GM21529 (cell line): ENCODE measurements at regions not wholly inside any gene's neighbourhood (a gene's known extent, or its start where the extent isn't known, plus 50 kb on each side); places are given as distances from the start of the nearest gene placed in this dataset.

Experiments used
- ATAC-seq: cut with Tn5 transposase; IDR thresholded peaks from one replicate; pipeline ENCODE4 v1.9.1; 2021; ENCODE audit not compliant: unreplicated experiment

DNA sequence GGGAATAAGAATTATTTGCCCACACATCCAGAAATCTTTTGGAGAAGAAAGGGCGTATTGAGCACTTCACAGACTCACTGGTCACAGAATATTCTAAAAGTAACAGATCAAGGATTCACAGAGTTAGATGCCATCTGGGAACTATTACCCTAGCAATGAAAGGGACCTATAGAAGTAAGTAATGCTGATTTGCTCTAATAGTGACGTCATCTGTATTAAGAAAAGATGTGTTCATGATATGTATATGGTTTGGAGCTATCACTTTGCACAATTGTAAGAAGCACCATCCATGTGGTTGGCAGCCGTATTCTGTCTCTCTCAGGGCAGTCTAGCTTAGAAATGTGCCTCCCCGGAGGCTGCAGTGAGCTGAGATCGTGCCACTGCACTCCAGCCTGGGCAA lies 52.8 kb upstream of the SV2C start:
- no peak for ATAC-seq

DNA sequence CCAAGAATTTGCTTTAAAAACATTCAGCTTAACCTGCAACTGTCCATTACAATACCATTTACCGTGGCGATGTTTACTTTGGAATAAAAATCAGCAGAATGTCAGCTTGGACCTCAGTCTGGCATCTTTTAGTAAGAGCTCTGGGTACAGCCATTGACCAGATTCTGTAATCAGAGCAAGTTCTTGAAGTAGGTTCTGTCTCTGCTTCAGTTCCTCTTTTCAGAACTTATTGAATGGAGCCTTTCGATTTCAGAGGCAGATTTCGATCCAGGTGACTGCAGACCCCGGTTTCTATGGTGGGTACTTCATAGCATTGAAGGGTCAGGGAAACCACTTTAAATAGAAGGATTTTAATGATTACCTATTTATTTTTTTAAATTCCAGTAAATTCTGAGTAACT lies 53.4 kb upstream of the SV2C start:
- ATAC-seq, result no peak

DNA sequence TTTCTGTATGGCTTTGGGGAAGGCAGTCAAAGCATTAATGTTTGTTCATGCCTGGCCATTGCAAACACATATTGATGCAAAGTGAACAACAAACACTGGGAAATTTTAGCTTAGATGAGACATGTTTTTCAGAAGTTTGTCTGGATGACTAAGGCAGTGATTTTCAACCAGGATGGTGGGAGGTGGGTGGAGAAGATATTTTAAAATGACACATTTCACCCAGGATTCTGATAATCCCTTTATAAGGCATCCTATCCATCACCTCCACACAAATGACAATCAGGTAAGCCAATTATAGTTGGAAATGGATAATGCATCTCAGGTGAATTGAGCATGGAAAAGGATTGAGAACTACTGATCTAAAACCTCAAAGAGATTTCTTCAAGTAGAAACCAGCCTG lies 57.4 kb upstream of the SV2C start:
- no peak for ATAC-seq

DNA sequence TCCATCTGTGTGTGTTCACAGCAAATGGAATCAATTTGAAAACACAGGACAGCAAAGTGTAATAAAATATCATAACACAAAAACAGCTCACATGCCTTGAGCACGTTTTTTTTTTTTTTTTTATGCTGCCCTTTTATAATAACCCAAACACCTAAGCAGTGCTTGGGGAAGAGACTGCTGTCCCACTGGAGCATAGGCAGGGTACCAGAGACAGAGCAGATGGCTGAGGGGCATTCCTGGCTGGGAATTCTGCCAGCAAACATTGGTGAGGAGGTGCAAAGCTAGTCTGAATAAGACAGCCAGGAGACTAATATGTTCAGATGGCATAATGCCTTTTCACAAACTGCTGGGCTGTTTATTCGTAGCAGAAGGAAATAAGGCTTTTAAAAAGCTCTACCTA lies 58.1 kb upstream of the SV2C start:
- no peak for ATAC-seq

DNA sequence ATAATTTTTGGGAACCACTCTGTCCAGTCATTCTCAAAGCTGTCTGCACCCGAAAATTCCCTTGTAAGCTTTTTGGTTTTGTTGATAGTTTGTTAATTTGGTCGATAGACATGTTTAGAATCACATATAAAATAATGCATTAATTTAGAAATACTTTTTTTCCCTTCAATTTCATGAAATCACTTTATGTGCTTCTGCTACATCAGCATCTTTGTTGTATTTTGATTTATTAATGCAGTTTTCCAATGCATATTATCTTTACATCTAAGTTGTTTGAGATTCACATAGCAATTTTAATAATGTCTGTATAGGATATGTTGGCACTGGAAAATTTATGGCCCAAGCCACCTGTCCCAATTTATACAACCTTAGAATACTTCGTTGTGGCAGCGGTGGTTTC lies 60.6 kb upstream of the SV2C start:
- no peak for ATAC-seq

DNA sequence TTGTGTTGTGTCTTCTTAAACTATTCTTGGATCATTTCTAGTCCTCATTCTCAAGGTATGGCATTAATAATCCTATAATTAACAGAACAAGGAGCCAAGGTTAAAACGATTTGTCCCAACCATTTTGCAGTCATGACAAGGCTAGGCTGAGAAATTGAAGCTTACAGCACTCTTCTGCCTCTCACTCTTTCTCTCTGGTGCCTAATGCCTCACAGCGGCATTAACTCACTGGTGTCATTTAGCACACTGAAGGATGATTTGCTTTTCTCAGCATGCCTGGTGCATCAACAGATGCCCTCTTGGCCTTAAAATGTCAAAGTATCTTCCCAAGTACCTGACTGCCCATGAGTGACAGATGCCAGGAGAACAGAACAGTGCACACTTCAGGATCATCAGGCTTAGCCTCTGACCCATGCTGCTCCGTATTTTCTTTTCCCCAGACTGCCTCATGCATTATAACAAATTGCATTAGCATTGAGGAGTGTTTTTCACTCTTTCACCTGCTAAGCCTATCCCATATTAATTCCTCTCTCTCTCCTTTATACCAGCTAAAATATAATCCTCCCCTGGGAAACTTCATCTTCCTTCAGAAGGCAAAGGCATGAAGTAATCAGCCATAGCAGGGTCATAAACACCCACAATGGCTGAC lies 61.1 kb upstream of the SV2C start:
- no peak for ATAC-seq

DNA sequence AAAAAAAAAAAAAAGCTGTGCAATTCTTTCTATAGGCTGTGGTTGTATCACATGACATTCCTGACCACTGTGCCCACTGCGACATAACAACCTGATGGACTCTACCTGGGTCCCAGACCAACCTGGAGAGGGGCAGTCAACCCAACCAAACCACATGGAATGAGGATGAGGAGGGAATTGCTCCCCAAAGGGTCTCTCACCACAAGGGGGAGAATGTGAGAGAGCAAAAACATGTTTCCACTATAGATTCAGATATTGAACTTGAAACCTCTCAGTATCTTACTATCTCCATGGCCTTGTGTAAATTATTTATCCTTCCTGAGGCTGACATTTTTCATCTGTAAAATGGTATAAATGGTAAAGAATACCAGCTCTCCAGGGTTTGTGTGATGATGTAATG lies 66.9 kb upstream of the SV2C start:
- no peak for ATAC-seq

DNA sequence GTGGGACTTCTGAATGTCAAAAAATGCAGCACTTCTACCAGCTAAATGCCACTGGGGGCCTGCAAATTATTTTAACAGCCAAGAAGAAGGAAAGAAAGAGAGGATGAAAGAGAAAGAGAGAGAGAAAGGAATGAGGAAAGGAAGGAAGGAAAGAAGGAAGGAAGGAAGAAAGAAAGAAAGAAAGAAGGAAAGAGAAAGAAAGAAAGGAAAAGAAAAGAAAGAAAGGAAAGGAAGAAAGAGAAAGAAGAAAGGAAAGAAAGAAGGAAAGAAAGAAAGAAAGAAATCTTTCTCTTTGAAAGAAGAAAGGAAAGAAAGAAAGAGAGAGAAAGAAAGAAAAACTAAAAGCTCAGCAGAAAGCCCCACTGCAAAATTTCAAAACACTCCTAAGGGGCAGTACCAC lies 69.2 kb upstream of the SV2C start:
- no peak for ATAC-seq

DNA sequence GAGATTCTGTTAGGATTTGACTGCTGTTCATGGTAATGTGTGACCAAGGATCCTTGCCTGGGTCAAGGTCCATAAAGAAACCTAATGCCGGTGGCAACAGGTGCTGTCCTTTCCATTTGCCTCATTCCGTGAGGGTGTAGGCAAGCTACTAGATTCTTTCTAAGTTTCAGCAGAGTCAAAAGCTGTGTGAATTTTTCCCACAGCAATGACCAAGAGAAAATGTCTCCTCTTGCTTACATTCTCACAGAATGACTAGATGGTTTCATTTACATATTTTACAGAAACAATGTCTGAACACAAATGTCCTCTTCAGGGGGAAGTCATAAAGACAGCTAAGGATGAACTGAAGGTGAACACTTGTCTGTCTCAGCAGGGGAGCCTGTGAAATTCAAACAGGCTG lies 75.3 kb upstream of the SV2C start:
- ATAC-seq, result no peak

DNA sequence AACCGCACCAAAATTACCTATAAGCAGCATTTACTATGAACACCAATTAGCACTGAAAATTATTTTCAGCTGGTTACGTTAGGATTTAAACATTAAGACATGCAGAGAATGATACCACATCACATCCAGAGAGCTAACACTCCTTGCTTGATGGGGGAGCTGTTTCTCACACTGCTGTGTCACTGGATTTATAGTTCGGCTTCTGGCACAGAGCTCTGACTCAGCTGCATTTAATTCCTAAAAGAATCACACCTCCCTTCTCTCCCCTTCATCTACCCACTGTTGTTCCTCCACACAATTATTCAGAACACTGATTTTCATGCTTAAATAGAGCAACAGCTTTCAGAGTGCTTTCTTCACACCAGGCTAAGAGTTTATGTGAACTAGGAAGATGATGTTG lies 82.6 kb upstream of the SV2C start:
- ATAC-seq, result no peak

DNA sequence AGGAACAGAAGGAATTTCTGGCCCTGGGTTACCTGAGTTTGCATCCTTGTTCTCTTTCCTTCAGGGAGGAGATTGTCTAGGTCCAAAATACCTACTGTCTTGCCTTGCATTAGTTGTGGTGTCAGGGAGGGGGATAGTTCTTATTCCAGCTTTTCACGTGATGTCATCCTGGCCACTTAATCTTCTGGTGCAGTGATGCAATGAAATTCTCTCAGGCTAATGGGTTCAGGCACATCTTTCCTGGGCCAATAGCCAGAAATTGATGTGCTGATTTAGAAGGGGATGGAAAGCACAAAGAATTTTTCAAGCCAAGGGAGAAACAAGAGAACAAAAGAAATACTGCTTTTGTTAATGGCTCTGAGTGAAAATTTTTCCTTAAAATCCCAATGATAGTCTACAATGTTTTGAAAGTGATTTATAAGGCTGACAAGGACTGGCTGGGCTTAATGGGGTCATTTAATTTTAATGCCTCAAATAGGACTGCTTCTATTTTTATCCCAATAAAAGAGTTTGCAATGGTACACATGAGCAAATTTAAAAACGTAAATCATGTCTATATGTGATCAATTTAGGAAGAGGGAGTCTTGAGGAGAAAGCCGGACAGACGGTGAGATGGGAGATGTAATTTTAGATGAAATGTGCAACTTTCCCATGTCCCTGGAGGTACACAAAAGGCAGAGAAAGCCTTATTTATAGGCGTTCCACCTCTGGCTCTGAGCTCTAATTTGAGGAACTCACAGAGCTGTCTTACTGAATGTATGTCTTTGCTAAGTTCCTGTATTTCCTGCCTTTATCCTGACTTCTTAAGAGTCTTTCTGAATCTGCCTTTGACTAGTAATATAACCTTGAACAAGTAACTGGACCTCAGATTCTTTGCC lies 89.3 kb upstream of the SV2C start:
- no peak for ATAC-seq

DNA sequence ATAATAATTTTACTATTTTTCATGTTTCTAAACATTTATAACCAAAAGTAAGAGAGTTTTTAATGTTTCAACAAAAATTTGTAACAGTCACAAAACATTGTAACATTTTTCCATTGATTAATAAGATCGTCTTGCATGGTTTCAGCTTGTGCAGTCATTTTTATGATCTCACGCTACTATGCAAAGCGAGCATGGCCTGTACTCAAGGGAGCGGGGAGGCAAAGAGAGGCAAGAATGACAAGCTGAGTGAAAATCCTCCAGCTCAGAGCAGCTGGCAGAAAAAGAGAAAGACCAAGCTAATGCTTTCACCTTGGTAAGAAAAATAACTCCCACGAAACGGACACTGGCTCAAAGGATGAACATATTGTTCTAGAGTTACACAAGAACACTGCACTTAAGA lies 90.0 kb upstream of the SV2C start:
- ATAC-seq, result peak; percentile 44

DNA sequence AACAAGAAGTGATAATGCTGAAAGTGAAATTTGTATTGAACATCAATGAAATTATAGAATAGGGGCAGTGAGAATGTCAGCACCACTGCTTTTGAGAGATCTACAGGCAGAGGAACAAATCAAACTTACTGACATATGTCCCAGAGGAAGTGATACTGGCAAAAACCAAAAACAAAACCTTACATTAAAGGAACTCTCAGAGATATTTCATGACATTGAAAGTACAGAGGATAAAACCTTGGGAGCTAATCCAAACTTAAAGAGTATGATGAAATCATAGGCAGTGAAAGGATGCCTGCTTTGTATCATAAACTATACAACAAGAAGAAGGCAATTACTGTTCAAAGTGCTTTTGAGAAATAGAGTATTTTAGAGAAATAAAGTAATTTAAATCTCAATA lies 90.4 kb upstream of the SV2C start:
- no peak for ATAC-seq

DNA sequence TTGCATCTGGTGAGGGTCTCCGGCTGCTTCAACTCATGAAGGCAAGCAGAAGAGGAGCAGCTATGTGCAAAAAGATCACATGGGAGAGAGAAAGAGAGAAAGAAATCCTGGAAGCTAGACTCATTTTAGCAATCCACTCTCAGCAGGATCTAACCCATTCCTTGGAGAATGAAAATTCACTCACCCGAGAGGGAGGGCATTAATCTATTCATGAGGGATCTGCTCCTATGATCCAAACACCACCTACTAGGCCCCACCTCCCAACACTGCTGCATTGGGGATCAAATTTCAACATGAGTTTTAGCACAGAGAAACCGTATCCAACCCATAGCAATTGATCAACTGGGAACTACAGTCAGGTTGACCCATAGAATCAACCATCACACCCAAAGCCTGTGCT lies 98.1 kb upstream of the SV2C start:
- no peak for ATAC-seq

DNA sequence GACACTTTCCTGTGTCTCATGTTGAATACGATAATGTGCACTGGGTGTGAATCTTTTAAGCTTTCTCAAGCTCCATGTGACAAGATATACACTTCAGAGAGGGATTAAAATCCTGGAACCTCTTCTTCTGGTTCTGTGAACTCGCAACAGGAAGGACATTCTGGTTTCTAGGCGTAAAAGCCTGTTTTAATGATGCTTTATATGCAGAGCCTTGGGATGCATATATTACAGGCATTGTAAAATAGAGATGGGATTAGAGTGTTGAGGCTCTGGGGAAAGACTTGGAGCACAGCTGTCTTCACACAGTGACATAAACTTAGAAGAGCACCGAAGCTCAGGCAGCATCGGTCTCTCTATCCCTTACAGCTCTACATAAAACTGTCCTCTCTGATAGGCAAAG lies 107.7 kb upstream of the SV2C start:
- no peak for ATAC-seq

DNA sequence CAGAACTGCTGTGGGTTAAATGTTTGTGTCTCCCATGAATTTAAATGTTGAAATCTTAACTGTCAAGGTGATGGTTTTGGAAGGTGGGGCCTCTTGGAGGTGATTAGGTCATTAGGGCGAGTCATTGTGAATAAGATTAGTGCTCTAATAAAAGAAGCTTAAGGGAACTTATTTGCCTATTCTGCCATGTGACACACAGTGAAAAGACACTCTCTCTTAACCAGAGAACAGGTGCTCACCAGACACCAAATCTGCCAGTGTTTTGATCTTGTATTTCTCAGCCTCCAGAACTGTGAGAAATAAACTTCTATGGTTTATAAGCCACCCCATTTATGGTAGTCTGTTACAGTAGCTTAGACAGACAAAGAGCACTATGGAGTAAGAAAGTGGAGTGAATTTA lies 117.9 kb upstream of the SV2C start:
- no peak for ATAC-seq

DNA sequence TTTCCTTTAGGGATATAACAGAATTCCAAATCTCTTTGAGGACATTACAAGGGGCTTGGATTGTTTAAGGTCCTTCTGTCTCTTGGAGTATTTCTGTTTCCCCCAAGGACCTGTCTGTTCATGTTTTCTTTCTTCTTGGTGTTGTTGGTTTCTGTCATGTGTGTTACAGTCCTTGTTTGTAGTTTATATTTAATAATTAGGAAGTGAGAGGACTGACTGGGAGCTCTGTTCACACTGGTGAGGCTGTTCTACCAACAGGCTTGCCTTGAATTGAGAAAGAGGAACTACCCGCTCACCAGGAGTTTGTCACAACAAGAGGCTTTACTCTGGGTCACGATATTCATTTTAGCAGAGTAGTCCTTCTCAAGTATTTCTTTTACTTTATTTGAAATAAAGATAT lies 119.2 kb upstream of the SV2C start:
- ATAC-seq, result peak; percentile 96

DNA sequence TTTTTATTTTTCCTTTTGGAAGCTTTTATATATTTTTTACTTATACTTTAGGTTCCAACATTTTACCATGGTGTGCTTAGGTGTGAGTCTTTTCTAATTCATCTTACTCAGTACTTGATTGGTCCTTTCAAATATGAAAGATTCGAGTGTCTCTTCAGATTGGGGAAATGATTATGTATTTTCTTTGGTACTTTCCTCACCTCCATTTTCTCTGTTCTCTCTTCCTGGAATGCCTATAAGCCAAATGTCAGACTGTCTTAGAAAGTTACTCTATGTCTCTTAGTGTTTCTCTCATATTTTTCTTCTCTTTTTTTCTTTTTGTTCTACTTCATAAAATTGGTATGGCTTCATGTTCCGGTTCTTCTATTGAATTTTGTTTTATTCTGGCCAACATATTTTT lies 119.6 kb upstream of the SV2C start:
- no peak for ATAC-seq

DNA sequence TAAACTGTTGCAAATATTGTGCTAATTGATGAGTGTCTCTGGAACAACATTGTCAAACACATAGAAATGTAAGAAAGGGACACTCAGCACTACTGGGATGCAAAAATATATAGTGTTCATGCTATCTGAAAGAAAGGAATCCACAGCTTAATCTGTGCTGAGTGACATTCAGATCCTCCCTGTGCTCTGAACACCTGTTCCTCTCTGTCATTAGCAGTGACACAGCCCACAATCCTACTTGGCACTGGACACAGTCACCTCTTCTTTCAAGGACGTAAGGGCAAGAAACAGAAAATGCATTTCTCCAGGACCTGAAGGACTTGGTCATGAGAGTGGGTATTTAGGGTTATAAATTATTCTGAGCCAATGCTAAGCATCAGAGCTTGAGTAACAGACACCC lies 121.4 kb upstream of the SV2C start:
- ATAC-seq, result no peak

DNA sequence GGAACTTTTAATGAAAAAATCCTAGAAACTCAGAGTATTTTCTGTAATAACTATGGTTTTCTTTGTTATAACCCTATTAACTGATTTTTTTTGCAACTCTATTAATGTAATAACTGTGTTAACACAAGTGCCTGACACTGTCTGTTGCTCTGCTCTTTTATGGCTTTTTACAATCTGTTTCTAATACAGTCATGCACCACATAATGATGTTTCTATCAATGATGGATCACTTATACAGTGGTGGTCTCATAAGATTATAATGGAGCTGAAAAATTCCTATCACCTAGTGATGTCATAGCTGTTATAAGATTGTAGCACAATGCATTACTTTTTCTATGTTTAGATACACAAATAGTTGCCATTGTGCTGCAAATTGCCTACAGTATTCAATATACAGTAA lies 123.1 kb upstream of the SV2C start:
- ATAC-seq, result no peak

DNA sequence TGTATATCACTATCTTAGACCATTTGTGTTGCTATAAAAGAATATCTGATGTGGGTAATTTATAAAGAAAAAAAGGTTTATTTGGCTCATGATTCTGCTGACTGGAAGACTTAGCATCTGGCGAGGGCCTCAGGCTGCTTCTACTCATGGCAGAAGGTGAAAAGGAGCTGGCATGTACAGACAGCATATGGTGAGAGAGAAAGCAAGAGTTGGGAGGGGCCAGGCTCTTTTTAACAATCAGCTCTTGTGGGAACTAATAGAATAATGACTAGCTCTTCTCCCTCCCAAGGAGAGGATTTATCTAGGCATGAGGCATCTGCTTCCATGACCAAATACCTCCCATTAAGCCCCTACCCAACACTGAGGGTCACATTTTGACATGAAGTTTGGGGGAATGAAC lies 130.2 kb upstream of the SV2C start:
- no peak for ATAC-seq

DNA sequence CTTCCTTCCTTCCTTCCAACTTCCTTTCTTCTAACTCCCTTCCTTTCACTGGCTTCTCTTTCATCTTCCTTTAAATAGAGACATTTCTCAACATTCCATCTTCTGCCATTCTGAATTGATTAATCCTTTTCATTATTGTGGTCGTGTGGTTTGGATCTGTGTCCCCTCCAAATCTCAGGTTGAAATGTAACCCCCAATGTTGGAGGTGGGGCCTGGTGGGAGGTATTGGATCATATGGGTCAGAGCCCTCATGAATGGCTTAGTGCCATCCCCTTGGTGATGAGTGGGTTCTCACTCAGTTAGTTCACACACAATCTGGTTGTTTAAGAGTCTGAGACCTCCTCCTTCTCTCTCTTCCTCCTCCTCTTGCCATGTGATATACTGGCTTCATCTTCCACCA lies 130.9 kb upstream of the SV2C start:
- no peak for ATAC-seq

DNA sequence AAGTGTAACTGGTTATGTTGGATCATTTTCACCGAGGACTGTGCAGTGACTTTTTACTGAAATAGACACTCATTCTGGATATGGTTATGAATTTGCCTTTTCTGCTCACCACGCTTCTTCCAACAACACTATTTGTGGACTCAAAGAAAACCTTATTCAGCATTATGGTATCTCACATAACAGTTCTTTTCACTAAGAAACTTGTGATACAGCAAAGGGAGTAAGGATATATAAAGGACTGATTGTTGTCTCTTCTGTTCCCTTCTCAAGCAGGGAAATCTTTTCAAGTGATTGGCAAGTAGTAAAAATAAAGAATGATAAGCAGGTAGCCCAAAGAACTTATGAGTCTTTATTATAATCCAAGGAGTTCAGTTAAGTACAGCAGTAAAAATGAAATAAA lies 131.5 kb upstream of the SV2C start:
- ATAC-seq, result no peak
